WTC11 (cell line): ENCODE measurements at regions not wholly inside any gene's neighbourhood (a gene's known extent, or its start where the extent isn't known, plus 50 kb on each side); places are given as distances from the start of the nearest gene placed in this dataset.

Source experiments
- ATAC-seq: fragments of 200-7000 bp; cut with Tn5 transposase; 2 replicates; pipeline ENCODE4 v1.10.0; 2021; ENCODE audit warnings: mild to moderate bottlenecking, moderate library complexity
- CTCF ChIA-PET: fragments of 300-600 bp; sonication (Branson Sonifier 250); formaldehyde crosslinking; loops from one replicate; lab custom pipeline; 2021; ENCODE audit warnings: antibody characterized with exemption; lab: Charles Lee
- POLR2A ChIA-PET: fragments of 350-600 bp; sonication (Branson Sonifier 250); formaldehyde crosslinking; loops from one replicate; lab custom pipeline; 2021; ENCODE audit warnings: antibody characterized with exemption; lab: Charles Lee
- DNase-seq: peaks from one replicate; pipeline ENCODE4 v3.0.0; 2021; ENCODE audit warnings: low spot score
- H3K27ac Mint-ChIP-seq: 2 replicates; pipeline ENCODE4 v1.8.0; 2021; ENCODE audit warnings: mixed read lengths
- H3K27me3 Mint-ChIP-seq: 2 replicates; pipeline ENCODE4 v1.8.0; 2021; ENCODE audit warnings: low read depth, mild to moderate bottlenecking, moderate library complexity, mixed read lengths
- H3K36me3 Mint-ChIP-seq: 2 replicates; pipeline ENCODE4 v1.8.0; 2021; ENCODE audit warnings: mixed read lengths
- H3K4me1 Mint-ChIP-seq: 2 replicates; pipeline ENCODE4 v1.8.0; 2022; ENCODE audit warnings: mixed read lengths
- H3K4me3 Mint-ChIP-seq: 2 replicates; pipeline ENCODE4 v1.8.0; 2021; ENCODE audit warnings: mild to moderate bottlenecking, moderate library complexity, mixed read lengths
- H3K9me3 Mint-ChIP-seq: 2 replicates; pipeline ENCODE4 v1.8.0; 2021; ENCODE audit warnings: mixed read lengths
- ATF2 ChIP-seq: sonication (generic); formaldehyde crosslinking; IDR thresholded peaks from 2 replicates; pipeline ENCODE4 v1.8.1; 2022; ENCODE audit warnings: low read depth, missing genetic modification reagents, borderline replicate concordance
- E2F4 ChIP-seq: sonication (generic); formaldehyde crosslinking; IDR thresholded peaks from 2 replicates; pipeline ENCODE4 v1.8.1; 2022; ENCODE audit warnings: low read depth, mild to moderate bottlenecking, moderate library complexity, missing genetic modification reagents, borderline replicate concordance
- ESRRA ChIP-seq: sonication (generic); formaldehyde crosslinking; IDR thresholded peaks from 2 replicates; pipeline ENCODE4 v1.8.1; 2022; ENCODE audit warnings: mild to moderate bottlenecking, missing genetic modification reagents, borderline replicate concordance
- FOXP4 ChIP-seq: sonication (generic); formaldehyde crosslinking; IDR thresholded peaks from 2 replicates; pipeline ENCODE4 v1.8.0; 2022; ENCODE audit warnings: mild to moderate bottlenecking, missing genetic modification reagents
- JAZF1 ChIP-seq: fragments of 250-450 bp; sonication (Bioruptor Pico); IDR thresholded peaks from 2 replicates; pipeline ENCODE4 v1.9.0; 2021; ENCODE audit warnings: moderate library complexity, mild to moderate bottlenecking, inconsistent platforms
- KAT7 ChIP-seq: sonication (generic); formaldehyde crosslinking; IDR thresholded peaks from 2 replicates; pipeline ENCODE4 v1.8.1; 2023; ENCODE audit warnings: missing genetic modification reagents, mild to moderate bottlenecking, borderline replicate concordance
- MYBL2 ChIP-seq: sonication (generic); formaldehyde crosslinking; IDR thresholded peaks from 2 replicates; pipeline ENCODE4 v1.8.1; 2023; ENCODE audit warnings: mild to moderate bottlenecking, moderate library complexity, missing genetic modification reagents
- NFE2L1 ChIP-seq: sonication (generic); formaldehyde crosslinking; IDR thresholded peaks from 2 replicates; pipeline ENCODE4 v1.8.1; 2023; ENCODE audit warnings: missing genetic modification reagents
- NFYB ChIP-seq: sonication (generic); formaldehyde crosslinking; conservative IDR thresholded peaks from 2 replicates; pipeline ENCODE4 v1.8.0; 2022; ENCODE audit warnings: low read depth, missing genetic modification reagents
- TCF7 ChIP-seq: sonication (generic); formaldehyde crosslinking; IDR thresholded peaks from 2 replicates; pipeline ENCODE4 v1.8.0; 2022; ENCODE audit warnings: mild to moderate bottlenecking, low read depth, missing genetic modification reagents, moderate library complexity
- ZBTB21 ChIP-seq: sonication (generic); formaldehyde crosslinking; IDR thresholded peaks from 2 replicates; pipeline ENCODE4 v1.8.1; 2023; ENCODE audit warnings: mild to moderate bottlenecking, missing genetic modification reagents, borderline replicate concordance
- ZMAT4 ChIP-seq: fragments of 250-450 bp; sonication (Bioruptor Pico); IDR thresholded peaks from 2 replicates; pipeline ENCODE4 v1.9.0; 2021; ENCODE audit warnings: mild to moderate bottlenecking
- ZNF396 ChIP-seq: fragments of 250-450 bp; sonication (Bioruptor Pico); IDR thresholded peaks from 2 replicates; pipeline ENCODE4 v1.8.0; 2021; ENCODE audit warnings: mild to moderate bottlenecking, moderate library complexity, borderline replicate concordance
- ZNF423 ChIP-seq: fragments of 250-450 bp; sonication (Bioruptor Pico); IDR thresholded peaks from 2 replicates; pipeline ENCODE4 v2.1.2; 2022; ENCODE audit warnings: mild to moderate bottlenecking, moderate library complexity
- ZNF425 ChIP-seq: fragments of 250-450 bp; sonication (Bioruptor Pico); conservative IDR thresholded peaks from 2 replicates; pipeline ENCODE4 v1.9.0; 2021; ENCODE audit warnings: mild to moderate bottlenecking
- ZNF532 ChIP-seq: fragments of 250-450 bp; sonication (Bioruptor Pico); IDR thresholded peaks from 2 replicates; pipeline ENCODE4 v1.9.0; 2021; ENCODE audit warnings: mild to moderate bottlenecking, borderline replicate concordance

GRCh38 chr16:13543850-13544249 lies 376.1 kb upstream of the ERCC4 start (continued):
- TF ChIP-seq KAT7 (CRISPR knock-in tag) (no peak), MYBL2 (CRISPR knock-in tag) (no peak), NFE2L1 (CRISPR knock-in tag) (no peak)

- ChIA-PET CTCF (no interaction called here), POLR2A (no interaction called here)
- Mint-ChIP-seq H3K4me3 (no peak overlapping the region), H3K4me1 (0 out of 2 replicates have a peak, but pooled peaks cover 4% of the 10 kb centered on the region), H3K36me3 (no peaks in the 10 kb centered on the region), H3K27ac (no peak overlapping the region), H3K27me3 (no peaks in the 10 kb centered on the region; the same call in 1 of the 2 replicates), H3K9me3 (peaks cover 4% of the 10 kb centered on the region)
- DNase-seq (no peak), ATAC-seq (no peak)
- TF ChIP-seq ZMAT4 (CRISPR knock-in tag) (no peak), FOXP4 (CRISPR knock-in tag) (no peak), NFYB (no peak), ZNF423 (CRISPR knock-in tag) (no peak), ZNF425 (CRISPR knock-in tag) (no peak), E2F4 (CRISPR knock-in tag) (no peak), TCF7 (CRISPR knock-in tag) (no peak), ATF2 (CRISPR knock-in tag) (no peak), ZBTB21 (CRISPR knock-in tag) (no peak), ZNF396 (no peak), ESRRA (no peak), JAZF1 (CRISPR knock-in tag) (no peak), ZNF532 (no peak)
These were observed 374.7 kb upstream of the ERCC4 start for GRCh38 chr16:13545271-13545670.
